IPS DF 6.9 (cell line): ENCODE measurements at regions not wholly inside any gene's neighbourhood (a gene's known extent, or its start where the extent isn't known, plus 50 kb on each side); places are given as distances from the start of the nearest gene placed in this dataset.

Experiments
- DNase-seq: peaks from one replicate; pipeline ENCODE4 v3.0.0-alpha.2; 2013; ENCODE audit warnings: low read depth, low spot score
- H3K27ac ChIP-seq: one replicate; pipeline ENCODE4 v1.5.1; 2013; ENCODE audit warnings: low read length, control low read depth
- H3K27me3 ChIP-seq: 2 replicates; pipeline ENCODE4 v1.6.1; 2013; ENCODE audit warnings: mild to moderate bottlenecking, low read length; ENCODE audit not compliant: control insufficient read depth, insufficient read depth
- H3K36me3 ChIP-seq: 2 replicates; pipeline ENCODE4 v1.6.1; 2013; ENCODE audit warnings: low read length; ENCODE audit not compliant: control insufficient read depth, insufficient read depth
- H3K4me1 ChIP-seq: 2 replicates; pipeline ENCODE4 v1.6.1; 2013; ENCODE audit warnings: low read length; ENCODE audit not compliant: control insufficient read depth, insufficient read depth
- H3K4me3 ChIP-seq: 2 replicates; pipeline ENCODE4 v1.5.1; 2013; ENCODE audit warnings: mild to moderate bottlenecking, low read length
- H3K9me3 ChIP-seq: 2 replicates; pipeline ENCODE4 v1.6.1; 2013; ENCODE audit warnings: low read length, inconsistent platforms; ENCODE audit not compliant: control insufficient read depth, insufficient read depth
- WGBS: extraction: QIAGEN DNeasy Blood & Tissue Kit; methylation state at CpG from one replicate; pipeline ENCODE4 v1.1.7; 2013; ENCODE audit warnings: mixed read lengths, missing lambda C conversion rate; ENCODE audit not compliant: insufficient read length, insufficient coverage; 5-methylcytosine and 5-hydroxymethylcytosine counted together

GRCh38 chr13:109685203-109685602 is 101.2 kb downstream of the IRS2 start:
- no peaks in the 10 kb centered on the region for H3K27me3 ChIP-seq
- H3K36me3 ChIP-seq: no peaks in the 10 kb centered on the region
- H3K4me3 ChIP-seq: no peak overlapping the region
- WGBS: no CpG with 5 or more reads among the region's 9 CpGs
- H3K27ac ChIP-seq: no peak overlapping the region
- no peak for DNase-seq
- H3K9me3 ChIP-seq: no peaks in the 10 kb centered on the region
- no peaks in the 10 kb centered on the region; the same call in 1 of the 2 replicates for H3K4me1 ChIP-seq

- Histone ChIP-seq H3K4me3 (no peak overlapping the region), H3K27ac (no peak overlapping the region), H3K36me3 (no peaks in the 10 kb centered on the region), H3K27me3 (no peaks in the 10 kb centered on the region), H3K9me3 (no peaks in the 10 kb centered on the region), H3K4me1 (no peaks in the 10 kb centered on the region; the same call in 1 of the 2 replicates)
- no peak for DNase-seq
- WGBS: no CpG with 5 or more reads among the region's 9 CpGs
Observed at GRCh38 chr13:109684824-109685202, 101.6 kb downstream of the IRS2 start.

- Histone ChIP-seq H3K27me3 (no peaks in the 10 kb centered on the region), H3K9me3 (no peaks in the 10 kb centered on the region), H3K36me3 (no peaks in the 10 kb centered on the region), H3K4me3 (no peak overlapping the region), H3K27ac (no peak overlapping the region), H3K4me1 (no peaks in the 10 kb centered on the region; the same call in 1 of the 2 replicates)
- DNase-seq: no peak
- WGBS: no CpG with 5 or more reads among the region's 7 CpGs
Observed at GRCh38 chr13:109684084-109684823, 102.1 kb downstream of the IRS2 start.

- Histone ChIP-seq H3K27ac (no peak overlapping the region), H3K4me3 (no peak overlapping the region), H3K4me1 (no peaks in the 10 kb centered on the region; the same call in 1 of the 2 replicates), H3K36me3 (no peaks in the 10 kb centered on the region), H3K9me3 (no peaks in the 10 kb centered on the region), H3K27me3 (no peaks in the 10 kb centered on the region)
- DNase-seq: no peak
- WGBS: no CpG with 5 or more reads among the region's 8 CpGs
Observed at GRCh38 chr13:109682534-109683244, 103.7 kb downstream of the IRS2 start.

GRCh38 chr13:109680930-109681329 is 105.5 kb downstream of the IRS2 start:
- Histone ChIP-seq H3K36me3 (no peaks in the 10 kb centered on the region), H3K4me3 (no peak overlapping the region), H3K27ac (no peak overlapping the region), H3K4me1 (no peaks in the 10 kb centered on the region; the same call in 1 of the 2 replicates), H3K27me3 (no peaks in the 10 kb centered on the region), H3K9me3 (no peaks in the 10 kb centered on the region)
- no CpG with 5 or more reads among the region's 4 CpGs for WGBS
- DNase-seq: no peak

GRCh38 chr13:109680288-109680687 is 106.1 kb downstream of the IRS2 start:
- no CpG with 5 or more reads among the region's 4 CpGs for WGBS
- no peak for DNase-seq

GRCh38 chr13:109678459-109678858 is 107.9 kb downstream of the IRS2 start:
- Histone ChIP-seq H3K27ac (no peak overlapping the region), H3K36me3 (no peaks in the 10 kb centered on the region), H3K9me3 (no peaks in the 10 kb centered on the region), H3K4me1 (no peaks in the 10 kb centered on the region), H3K4me3 (no peak overlapping the region), H3K27me3 (no peaks in the 10 kb centered on the region)
- DNase-seq: no peak
- WGBS: no CpG with 5 or more reads among the region's 4 CpGs

More at GRCh38 chr13:109680288-109680687, 106.1 kb downstream of the IRS2 start:
- Histone ChIP-seq H3K9me3 (no peaks in the 10 kb centered on the region), H3K36me3 (no peaks in the 10 kb centered on the region), H3K27me3 (no peaks in the 10 kb centered on the region), H3K27ac (no peak overlapping the region), H3K4me1 (no peaks in the 10 kb centered on the region; the same call in 1 of the 2 replicates), H3K4me3 (no peak overlapping the region)

- no peak overlapping the region for H3K4me3 ChIP-seq
- H3K27me3 ChIP-seq: no peaks in the 10 kb centered on the region
- H3K9me3 ChIP-seq: no peaks in the 10 kb centered on the region
- H3K27ac ChIP-seq: no peak overlapping the region
- DNase-seq: no peak
- WGBS: no CpG with 5 or more reads among the region's 5 CpGs
- no peaks in the 10 kb centered on the region for H3K36me3 ChIP-seq
- H3K4me1 ChIP-seq: no peaks in the 10 kb centered on the region
Observed at GRCh38 chr13:109677206-109677605, 109.2 kb downstream of the IRS2 start.

GRCh38 chr13:109673477-109673876 is 112.9 kb downstream of the IRS2 start:
- H3K9me3 ChIP-seq: no peaks in the 10 kb centered on the region
- no peak for DNase-seq
- WGBS: no CpG with 5 or more reads among the region's 1 CpG
- H3K27me3 ChIP-seq: no peaks in the 10 kb centered on the region
- H3K4me1 ChIP-seq: peaks cover 5% of the 10 kb centered on the region; the same call in 1 of the 2 replicates
- H3K4me3 ChIP-seq: no peak overlapping the region
- H3K36me3 ChIP-seq: no peaks in the 10 kb centered on the region
- H3K27ac ChIP-seq: no peak overlapping the region

- H3K36me3 ChIP-seq: no peaks in the 10 kb centered on the region
- no peaks in the 10 kb centered on the region for H3K27me3 ChIP-seq
- no peak overlapping the region for H3K4me3 ChIP-seq
- H3K9me3 ChIP-seq: no peaks in the 10 kb centered on the region
- no peak overlapping the region for H3K27ac ChIP-seq
- DNase-seq: no peak
- WGBS: no CpG with 5 or more reads among the region's 2 CpGs
- peaks cover 5% of the 10 kb centered on the region; the same call in 1 of the 2 replicates for H3K4me1 ChIP-seq
Observed at GRCh38 chr13:109672545-109672944, 113.8 kb downstream of the IRS2 start.
